ENCODE measurements at regions not wholly inside any gene's neighbourhood (a gene's known extent, or its start where the extent isn't known, plus 50 kb on each side); places are given as distances from the start of the nearest gene placed in this dataset.

DNA sequence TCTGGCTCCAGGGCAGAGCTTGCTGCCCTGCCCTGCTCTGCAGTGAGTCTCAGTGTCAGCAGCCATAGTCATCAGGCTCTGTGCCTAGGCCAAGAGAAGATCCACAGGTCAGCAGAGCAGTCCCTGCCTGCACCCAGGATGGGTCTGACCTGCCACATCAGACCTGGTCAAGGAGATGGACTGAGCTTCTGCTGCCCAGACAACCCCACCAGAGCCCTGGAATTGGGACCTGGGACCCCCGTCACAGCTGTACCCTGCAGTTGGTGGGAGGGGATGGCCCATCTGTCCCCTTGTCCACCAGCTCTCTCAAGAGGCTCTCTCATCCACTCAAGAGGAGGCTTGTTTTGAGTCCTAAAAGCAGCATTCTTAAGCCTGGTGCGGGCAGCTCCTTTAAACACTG is 142.6 kb downstream of the TFCP2L1 start:
- Histone ChIP-seq H3K4me3 (no peak overlapping the region), H3K27me3 (no peaks in the 10 kb centered on the region), H3K9me3 (peaks cover 0 to 4% (median 0%) of the 10 kb centered on the region in 4 donors), H3K4me1 (no peaks in the 10 kb centered on the region), H3K27ac (no peak overlapping the region), H3K36me3 (no peaks in the 10 kb centered on the region)
- WGBS, 2 donors = 77 to 88% methylated on average over 2 of the region's 2 CpGs
- no peak for TF ChIP-seq EP300 (IDR thresholded peaks at IDR 0.05)
- DNase-seq (ENCODE audit: low spot score in 2 of 2) = no peak

DNA sequence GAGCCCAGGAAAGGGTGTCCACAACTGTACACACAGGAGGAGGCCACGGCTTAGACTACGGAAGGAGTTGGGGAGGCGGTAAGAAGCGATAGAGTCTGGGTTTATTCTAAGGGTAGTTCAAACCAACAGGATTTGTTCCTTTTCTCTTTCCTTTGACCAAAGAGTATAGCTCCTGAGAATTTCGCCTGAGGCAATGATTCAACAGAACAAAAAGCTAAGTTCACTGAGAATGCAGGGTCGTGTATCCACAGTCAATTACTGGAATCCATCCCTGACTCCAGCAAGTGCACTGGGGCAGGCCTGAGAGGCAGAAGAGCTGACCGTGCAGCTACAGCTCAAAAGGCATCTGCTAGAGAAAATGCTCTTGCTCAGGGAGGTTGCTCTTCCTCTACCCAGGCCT is 140.9 kb downstream of the TFCP2L1 start:
- DNase-seq (ENCODE audit: low spot score in 2 of 2) = no peak
- 65 to 67% methylated on average over 7 of the region's 7 CpGs for WGBS, 2 donors

DNA sequence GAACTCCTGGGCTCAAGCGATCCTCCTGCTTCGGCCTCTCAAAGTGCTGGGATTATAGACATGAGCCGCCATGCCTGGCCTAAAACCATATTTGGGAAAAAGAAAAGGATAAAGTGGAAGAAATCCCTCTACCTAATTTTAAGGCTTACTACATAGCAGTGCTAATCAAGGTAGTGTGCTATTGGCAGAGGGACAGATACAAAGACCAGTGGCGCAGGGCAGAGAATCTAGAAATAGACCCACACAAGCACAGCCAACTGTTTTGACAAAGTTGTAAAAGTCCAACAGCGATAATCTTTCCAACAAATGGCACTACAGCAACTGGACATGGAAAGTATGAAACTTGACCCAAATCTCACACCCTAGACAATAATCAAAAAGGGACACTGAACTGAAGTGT is 138.4 kb downstream of the TFCP2L1 start:
- WGBS, 2 donors = 91 to 95% methylated on average over 5 of the region's 5 CpGs
- Histone ChIP-seq H3K4me3 (no peak overlapping the region), H3K27me3 (no peaks in the 10 kb centered on the region), H3K9me3 (no peaks in the 10 kb centered on the region), H3K27ac (no peak overlapping the region), H3K36me3 (no peaks in the 10 kb centered on the region), H3K4me1 (no peaks in the 10 kb centered on the region)
- TF ChIP-seq, protein P1, sequence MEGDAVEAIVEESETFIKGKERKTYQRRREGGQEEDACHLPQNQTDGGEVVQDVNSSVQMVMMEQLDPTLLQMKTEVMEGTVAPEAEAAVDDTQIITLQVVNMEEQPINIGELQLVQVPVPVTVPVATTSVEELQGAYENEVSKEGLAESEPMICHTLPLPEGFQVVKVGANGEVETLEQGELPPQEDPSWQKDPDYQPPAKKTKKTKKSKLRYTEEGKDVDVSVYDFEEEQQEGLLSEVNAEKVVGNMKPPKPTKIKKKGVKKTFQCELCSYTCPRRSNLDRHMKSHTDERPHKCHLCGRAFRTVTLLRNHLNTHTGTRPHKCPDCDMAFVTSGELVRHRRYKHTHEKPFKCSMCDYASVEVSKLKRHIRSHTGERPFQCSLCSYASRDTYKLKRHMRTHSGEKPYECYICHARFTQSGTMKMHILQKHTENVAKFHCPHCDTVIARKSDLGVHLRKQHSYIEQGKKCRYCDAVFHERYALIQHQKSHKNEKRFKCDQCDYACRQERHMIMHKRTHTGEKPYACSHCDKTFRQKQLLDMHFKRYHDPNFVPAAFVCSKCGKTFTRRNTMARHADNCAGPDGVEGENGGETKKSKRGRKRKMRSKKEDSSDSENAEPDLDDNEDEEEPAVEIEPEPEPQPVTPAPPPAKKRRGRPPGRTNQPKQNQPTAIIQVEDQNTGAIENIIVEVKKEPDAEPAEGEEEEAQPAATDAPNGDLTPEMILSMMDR (IDR thresholded peaks at IDR 0.05) = no peak
- TF ChIP-seq POLR2A (IDR thresholded peaks at IDR 0.05) (no peak), EP300 (IDR thresholded peaks at IDR 0.05) (no peak)
- DNase-seq (ENCODE audit: low spot score in 2 of 2) = no peak

More for the DNA sequence above, 140.9 kb downstream of the TFCP2L1 start:
- Histone ChIP-seq H3K27ac (no peak overlapping the region), H3K27me3 (no peaks in the 10 kb centered on the region), H3K4me1 (no peaks in the 10 kb centered on the region), H3K4me3 (no peak overlapping the region), H3K9me3 (peaks cover 0 to 4% (median 0%) of the 10 kb centered on the region in 4 donors), H3K36me3 (no peaks in the 10 kb centered on the region)
- TF ChIP-seq EP300 (IDR thresholded peaks at IDR 0.05) (no peak), POLR2A (IDR thresholded peaks at IDR 0.05) (no peak)
- TF ChIP-seq, protein P1 (IDR thresholded peaks at IDR 0.05) = no peak

DNA sequence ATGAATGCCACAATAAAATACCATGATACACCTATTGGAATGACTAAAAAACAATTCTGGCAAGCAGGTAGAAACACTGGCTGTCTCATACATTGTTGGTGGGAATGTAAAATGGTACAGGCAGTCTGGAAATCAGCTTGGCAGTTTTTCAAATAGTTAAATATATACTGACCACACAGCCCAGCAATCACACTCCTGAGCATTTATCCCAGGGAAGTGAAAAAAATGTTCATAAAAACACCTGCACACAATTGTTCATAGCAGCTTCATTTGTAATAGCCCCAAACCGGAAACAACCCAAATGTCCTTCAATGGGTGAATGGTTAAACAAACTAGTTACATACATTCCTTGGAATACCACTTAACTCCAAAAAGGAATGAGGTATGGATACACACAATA is 137.2 kb downstream of the TFCP2L1 start:
- Histone ChIP-seq H3K36me3 (no peaks in the 10 kb centered on the region), H3K9me3 (no peaks in the 10 kb centered on the region), H3K4me1 (no peaks in the 10 kb centered on the region), H3K27ac (no peak overlapping the region), H3K4me3 (no peak overlapping the region), H3K27me3 (no peaks in the 10 kb centered on the region)
- no peak for DNase-seq (ENCODE audit: low spot score in 2 of 2)
- WGBS, 2 donors = 76 to 83% methylated on average over 1 of the region's 1 CpG
- TF ChIP-seq, protein P1 (IDR thresholded peaks at IDR 0.05) = no peak

- TF ChIP-seq POLR2A (IDR thresholded peaks at IDR 0.05) (no peak), EP300 (IDR thresholded peaks at IDR 0.05) (no peak)
- TF ChIP-seq, protein P1 (IDR thresholded peaks at IDR 0.05) = no peak
- Histone ChIP-seq H3K36me3 (no peaks in the 10 kb centered on the region), H3K9me3 (no peaks in the 10 kb centered on the region), H3K27ac (no peak overlapping the region), H3K4me1 (no peaks in the 10 kb centered on the region), H3K27me3 (no peaks in the 10 kb centered on the region), H3K4me3 (no peak overlapping the region)
- no peak for DNase-seq (ENCODE audit: low spot score in 2 of 2)
- 70 to 74% methylated on average over 3 of the region's 3 CpGs for WGBS, 2 donors
These were observed 136.5 kb downstream of the TFCP2L1 start for GRCh38 chr2:121148481-121148880.

- no peak for DNase-seq (ENCODE audit: low spot score in 2 of 2)
- 63 to 73% methylated on average over 4 of the region's 4 CpGs for WGBS, 2 donors
- H3K27me3 ChIP-seq = no peaks in the 10 kb centered on the region
- TF ChIP-seq, protein P1 (IDR thresholded peaks at IDR 0.05) = no peak
- no peak for TF ChIP-seq EP300 (IDR thresholded peaks at IDR 0.05)
- TF ChIP-seq POLR2A (IDR thresholded peaks at IDR 0.05) = no peak
- H3K9me3 ChIP-seq = no peaks in the 10 kb centered on the region
- H3K36me3 ChIP-seq = no peaks in the 10 kb centered on the region
- no peak overlapping the region for H3K27ac ChIP-seq
- H3K4me3 ChIP-seq = no peak overlapping the region
- no peaks in the 10 kb centered on the region for H3K4me1 ChIP-seq
These were observed 135.6 kb downstream of the TFCP2L1 start for GRCh38 chr2:121149384-121149783.
